GM10266 (cell line): ENCODE measurements at regions not wholly inside any gene's neighbourhood (a gene's known extent, or its start where the extent isn't known, plus 50 kb on each side); places are given as distances from the start of the nearest gene placed in this dataset.
"Not testable (repeated sequence)": the region's sequence is repeated elsewhere in the genome, so short reads cannot be mapped to it uniquely, and the experiment has no call there.

Source experiments
- DNase-seq: peaks from one replicate; pipeline ENCODE4 v3.0.0; 2012; ENCODE audit errors: extremely low spot score
- TF ChIP-seq, protein P1 (sequence below): IDR thresholded peaks from 2 replicates; pipeline ENCODE4 v1.5.1; 2012; ENCODE audit warnings: mild to moderate bottlenecking, low read depth; ENCODE audit not compliant: control insufficient read depth, insufficient read depth; ENCODE audit errors: missing control alignments

DNA sequence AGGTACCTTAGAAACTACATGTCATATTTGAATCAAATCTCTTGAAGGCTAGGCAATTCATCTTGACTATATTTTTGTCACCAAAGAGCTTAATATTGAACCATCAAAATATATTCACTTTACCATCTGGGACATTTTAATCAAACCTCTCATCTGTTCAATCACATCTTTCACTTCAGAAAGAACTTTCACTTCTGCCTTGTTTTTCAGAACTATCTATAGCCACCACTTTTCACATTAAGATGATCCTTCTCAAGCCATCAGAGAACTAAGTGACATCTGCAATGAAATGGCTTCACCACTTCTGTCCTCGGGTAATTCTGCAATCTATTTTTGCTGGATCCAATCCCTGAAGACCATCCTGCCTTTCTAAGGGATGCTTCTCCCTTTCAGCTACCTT lies 57.8 kb downstream of the OR2B2 start:
- TF ChIP-seq, protein P1, sequence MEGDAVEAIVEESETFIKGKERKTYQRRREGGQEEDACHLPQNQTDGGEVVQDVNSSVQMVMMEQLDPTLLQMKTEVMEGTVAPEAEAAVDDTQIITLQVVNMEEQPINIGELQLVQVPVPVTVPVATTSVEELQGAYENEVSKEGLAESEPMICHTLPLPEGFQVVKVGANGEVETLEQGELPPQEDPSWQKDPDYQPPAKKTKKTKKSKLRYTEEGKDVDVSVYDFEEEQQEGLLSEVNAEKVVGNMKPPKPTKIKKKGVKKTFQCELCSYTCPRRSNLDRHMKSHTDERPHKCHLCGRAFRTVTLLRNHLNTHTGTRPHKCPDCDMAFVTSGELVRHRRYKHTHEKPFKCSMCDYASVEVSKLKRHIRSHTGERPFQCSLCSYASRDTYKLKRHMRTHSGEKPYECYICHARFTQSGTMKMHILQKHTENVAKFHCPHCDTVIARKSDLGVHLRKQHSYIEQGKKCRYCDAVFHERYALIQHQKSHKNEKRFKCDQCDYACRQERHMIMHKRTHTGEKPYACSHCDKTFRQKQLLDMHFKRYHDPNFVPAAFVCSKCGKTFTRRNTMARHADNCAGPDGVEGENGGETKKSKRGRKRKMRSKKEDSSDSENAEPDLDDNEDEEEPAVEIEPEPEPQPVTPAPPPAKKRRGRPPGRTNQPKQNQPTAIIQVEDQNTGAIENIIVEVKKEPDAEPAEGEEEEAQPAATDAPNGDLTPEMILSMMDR = no peak
- DNase-seq = no peak

DNA sequence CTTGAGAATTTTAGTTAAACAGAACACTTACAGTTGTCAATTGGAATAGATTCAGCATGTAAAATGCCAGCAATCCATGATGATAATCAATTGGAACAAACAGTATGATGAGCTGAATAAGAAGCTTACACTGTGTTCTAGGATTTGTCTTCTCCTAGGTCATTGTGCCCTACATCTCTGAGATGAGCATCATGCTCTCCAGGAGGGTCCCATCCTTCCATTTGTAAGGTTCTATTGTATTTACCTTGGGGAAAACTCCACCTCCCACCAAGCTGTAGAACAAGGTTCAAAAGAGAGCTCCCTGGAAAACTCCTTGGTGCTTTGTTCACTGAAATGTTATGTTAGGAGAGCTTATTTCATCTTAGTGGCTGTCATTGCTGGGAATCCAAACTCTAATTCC lies 60.8 kb downstream of the OR2B2 start:
- DNase-seq = no peak
- TF ChIP-seq, protein P1 = no peak

DNA sequence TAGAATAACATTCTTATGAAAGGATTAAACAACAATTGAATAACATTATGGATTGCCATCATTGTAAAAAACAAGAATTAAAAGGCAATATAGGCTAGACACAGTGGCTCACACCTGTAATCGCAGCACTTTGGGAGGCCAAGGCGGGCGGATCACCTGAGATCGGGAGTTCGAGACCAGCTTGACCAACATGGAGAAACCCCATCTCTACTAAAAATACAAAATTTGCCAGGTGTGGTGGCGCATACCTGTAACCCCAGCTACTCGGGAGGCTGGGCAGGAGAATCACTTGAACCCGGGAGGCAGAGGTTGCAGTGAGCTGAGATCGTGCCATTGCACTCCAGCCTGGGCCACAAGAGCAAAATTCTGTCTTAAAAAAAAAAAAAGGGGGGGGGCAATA lies 63.2 kb downstream of the OR2B2 start:
- not testable (repeated sequence) for DNase-seq

DNA sequence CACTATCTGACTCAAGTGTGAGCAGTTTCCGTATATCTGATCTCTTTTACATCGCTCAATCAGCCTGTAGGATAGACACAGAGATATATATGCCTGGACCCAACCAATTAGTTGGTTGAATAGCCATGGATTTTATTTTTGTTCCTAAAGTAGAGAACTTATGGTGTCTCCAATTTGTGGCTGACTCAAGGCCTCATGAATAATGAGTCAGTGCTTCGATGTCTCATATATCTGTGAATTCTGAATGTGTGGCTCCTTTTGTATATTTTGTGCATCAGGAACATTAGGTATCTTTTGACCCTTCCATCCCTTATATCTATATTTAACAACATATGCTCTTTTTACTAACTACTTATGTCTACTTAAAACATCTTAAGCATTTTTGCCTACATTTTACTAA lies 64.5 kb downstream of the OR2B2 start:
- no peak for DNase-seq
- TF ChIP-seq, protein P1 = no peak

DNA sequence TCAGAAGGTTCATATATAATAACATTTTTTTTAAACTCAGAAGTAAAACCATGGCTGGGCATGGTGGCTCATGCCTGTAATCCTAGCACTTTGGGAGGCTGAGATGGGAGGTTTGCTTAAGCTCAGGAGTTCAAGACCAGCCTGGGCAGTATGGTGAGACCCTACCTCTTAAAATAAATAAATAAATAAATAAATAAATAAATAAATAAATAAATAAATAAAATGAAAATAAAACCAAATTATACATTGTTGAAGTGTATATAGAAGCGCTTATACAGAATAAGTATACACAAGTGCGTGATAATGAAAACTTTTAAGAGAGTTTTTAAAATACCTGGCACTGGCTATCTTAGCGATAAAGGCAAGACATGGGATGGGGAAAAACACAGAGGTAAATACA lies 71.6 kb downstream of the OR2B2 start:
- no peak for DNase-seq
- TF ChIP-seq, protein P1 = no peak

DNA sequence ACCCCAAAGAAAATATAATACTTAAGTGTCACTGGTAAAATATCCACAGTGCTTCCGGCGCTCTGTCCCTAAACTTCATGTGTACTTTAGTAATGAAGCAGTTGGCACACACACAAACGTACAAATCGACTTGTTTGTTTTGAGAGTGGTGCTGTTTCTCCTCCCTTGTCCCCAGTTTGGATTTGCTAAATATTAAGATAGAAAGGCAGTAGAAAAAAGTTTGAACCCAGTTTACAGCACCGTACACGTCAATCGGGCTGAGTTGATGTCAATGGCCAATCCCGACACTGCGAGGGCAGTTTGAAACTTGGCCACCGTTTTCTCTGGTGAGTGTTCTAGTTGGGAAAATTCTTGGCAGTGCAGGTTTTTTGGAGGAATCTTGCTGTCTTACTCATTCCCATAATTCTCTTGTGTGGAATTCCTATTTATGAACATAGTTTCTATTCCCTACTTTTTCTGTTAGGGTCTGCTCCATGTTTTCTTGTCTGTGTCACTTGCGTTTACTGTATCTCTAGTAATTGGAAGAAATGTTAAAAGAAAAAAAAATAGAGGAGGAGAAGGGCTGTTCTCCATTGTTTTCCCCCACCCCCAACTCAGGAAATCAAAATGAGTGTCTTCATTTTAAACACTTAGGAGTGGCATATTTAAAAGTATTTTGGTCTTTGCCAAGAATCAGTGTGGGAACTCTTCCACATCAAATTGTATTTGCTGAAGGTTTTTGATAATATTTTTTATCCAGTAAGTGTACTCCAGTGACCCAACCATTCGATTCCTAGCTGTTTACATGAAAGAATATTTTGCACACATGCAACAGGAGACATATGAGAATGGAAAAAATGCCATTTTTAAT lies 72.3 kb downstream of the OR2B2 start:
- no peak for DNase-seq
- TF ChIP-seq, protein P1 = no peak

DNA sequence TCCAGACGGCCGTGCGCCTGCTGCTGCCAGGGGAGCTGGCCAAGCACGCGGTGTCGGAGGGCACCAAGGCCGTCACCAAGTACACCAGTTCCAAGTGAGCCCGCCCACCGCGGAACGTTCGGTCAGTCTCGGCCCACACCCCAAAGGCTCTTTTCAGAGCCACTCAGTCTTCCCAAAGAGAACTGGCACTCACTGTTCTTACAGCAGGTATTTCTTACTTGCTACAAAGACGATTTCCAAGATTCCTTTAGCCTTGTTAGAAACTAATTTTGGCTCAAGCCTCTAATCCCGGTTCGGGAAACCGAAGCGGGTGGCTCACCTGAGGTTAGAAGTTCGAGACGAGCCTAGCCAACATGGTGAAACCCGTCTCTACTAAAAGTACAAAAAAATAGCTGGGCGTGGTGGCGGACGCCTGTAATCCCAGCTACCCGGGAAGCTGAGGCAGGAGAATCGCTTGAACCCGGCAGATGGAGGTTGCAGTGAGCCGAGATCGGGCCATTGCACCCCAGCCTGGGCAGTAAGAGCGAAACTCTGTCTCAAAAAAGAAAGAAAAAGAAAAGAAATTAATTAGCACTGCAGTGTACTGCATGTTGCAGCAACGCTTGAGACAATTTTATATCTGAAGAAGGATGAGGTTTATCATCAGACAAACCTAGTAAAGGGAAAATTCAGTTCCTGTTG lies 73.1 kb downstream of the OR2B2 start:
- no peak for DNase-seq
- TF ChIP-seq, protein P1 = no peak
